Esophagus squamous epithelium (tissue), 5 donors: ENCODE measurements at regions not wholly inside any gene's neighbourhood (a gene's known extent, or its start where the extent isn't known, plus 50 kb on each side); places are given as distances from the start of the nearest gene placed in this dataset.
"Not testable (repeated sequence)": the region's sequence is repeated elsewhere in the genome, so short reads cannot be mapped to it uniquely, and the experiment has no call there.

ENCODE experiments used
- DNase-seq: peaks from one replicate; lab custom pipeline; 2025; lab: John Stamatoyannopoulos, UW
- H3K27ac ChIP-seq, 4 donors: fragments of 200-600 bp; sonication (generic); one replicate each; pipeline ENCODE4 v1.5.1; 2016 to 2019; ENCODE audit warnings: mild to moderate bottlenecking in 1 of 4
- H3K27me3 ChIP-seq, 4 donors: fragments of 200-600 bp; sonication (generic); 1 replicate in 3 of 4; 2 replicates in 1 of 4; pipeline versions ENCODE4 v1.5.1 to v1.6.0; 2017 to 2021; ENCODE audit warnings: antibody characterized with exemption in 1 of 4
- H3K36me3 ChIP-seq, 3 donors: fragments of 200-600 bp; sonication (generic); one replicate each; pipeline ENCODE4 v1.5.1; 2016 to 2019
- H3K4me1 ChIP-seq, 3 donors: fragments of 200-600 bp; sonication (generic); one replicate each; pipeline ENCODE4 v1.5.1; 2017 to 2019
- H3K4me3 ChIP-seq, 4 donors: fragments of 200-600 bp; sonication (generic); 1 replicate in 3 of 4; 2 replicates in 1 of 4; pipeline ENCODE4 v1.5.1; 2016 to 2019; ENCODE audit warnings: mild to moderate bottlenecking in 2 of 4, moderate library complexity in 1 of 4
- H3K9me3 ChIP-seq, 3 donors: fragments of 200-600 bp; sonication (generic); one replicate each; pipeline ENCODE4 v1.5.1; 2016 to 2019
- CTCF ChIP-seq, 6 experiments: fragments of 450-650 bp in 4 of 6; fragments of 200-600 bp in 2 of 6; sonication (generic) in 2 of 6; IDR thresholded peaks; one replicate each; pipeline ENCODE4 v1.5.1; 2016 to 2019; ENCODE audit warnings: antibody characterized with exemption in 6 of 6, mild to moderate bottlenecking in 4 of 6, moderate library complexity in 4 of 6
- POLR2A ChIP-seq, 4 donors: fragments of 450-650 bp; IDR thresholded peaks; one replicate each; pipeline ENCODE4 v1.6.1; 2017; ENCODE audit warnings: antibody characterized with exemption in 4 of 4, mild to moderate bottlenecking in 4 of 4, moderate library complexity in 3 of 4
- WGBS, 2 donors: methylation state at CpG; one replicate each; pipeline ENCODE4 v1.1.5; 2018; 5-methylcytosine and 5-hydroxymethylcytosine counted together
- intact Hi-C: fragments of 100-400 bp; cut with DNase I; formaldehyde crosslinking; loops from one replicate; pipeline ENCODE4 v1.15.0; 2022
- donor health status: DM: yes; HTN: yes; CAD: no.

GRCh38 chr6:137942736-137943135 lies 75.7 kb downstream of the TNFAIP3 start:
- H3K27me3 ChIP-seq, result no peaks in the 10 kb centered on the region
- no peaks in the 10 kb centered on the region for H3K36me3 ChIP-seq
- peaks cover 0 to 36% (median 3%) of the 10 kb centered on the region in 3 donors for H3K4me1 ChIP-seq
- intact Hi-C loops, result loop anchor here (10.0 kb wide), 1 partner anchor 68 kb away; no protein-coding TSS in a partner anchor
- H3K27ac ChIP-seq, result no peak overlapping the region
- no peaks in the 10 kb centered on the region for H3K9me3 ChIP-seq
- H3K4me3 ChIP-seq, result no peak overlapping the region
- no peak for TF ChIP-seq POLR2A (IDR thresholded peaks at IDR 0.05)
- TF ChIP-seq CTCF (IDR thresholded peaks at IDR 0.05), result no peak
- DNase-seq, result no peak

GRCh38 chr6:137944381-137944780 lies 77.3 kb downstream of the TNFAIP3 start:
- H3K4me3 ChIP-seq, H3K36me3 ChIP-seq, H3K27me3 ChIP-seq, DNase-seq, H3K9me3 ChIP-seq: not testable (repeated sequence)
- H3K4me1 ChIP-seq, result peaks cover 0 to 36% (median 3%) of the 10 kb centered on the region in 3 donors
- peak overlapping the region in 1 of 4 donors; percentile 33 for H3K27ac ChIP-seq
- WGBS, 2 donors, result 27 to 29% methylated on average over 3 of the region's 3 CpGs
- intact Hi-C loops, result loop anchor here (10.0 kb wide), 1 partner anchor 70 kb away; no protein-coding TSS in a partner anchor

GRCh38 chr6:137944793-137945498 lies 77.9 kb downstream of the TNFAIP3 start:
- Histone ChIP-seq H3K4me3 (peak overlapping the region in 1 of 4 donors; percentile 18), H3K4me1 (peaks cover 0 to 33% (median 3%) of the 10 kb centered on the region in 3 donors), H3K27ac (peak overlapping the region in 1 of 4 donors; percentile 33), H3K27me3 (no peaks in the 10 kb centered on the region), H3K36me3 (no peaks in the 10 kb centered on the region), H3K9me3 (no peaks in the 10 kb centered on the region)
- TF ChIP-seq CTCF (IDR thresholded peaks at IDR 0.05), result peak; percentile 49 to 88 (median 80)
- TF ChIP-seq POLR2A (IDR thresholded peaks at IDR 0.05), result no peak
- intact Hi-C loops, result loop anchor here (10.0 kb wide), 1 partner anchor 70 kb away; no protein-coding TSS in a partner anchor
- no peak for DNase-seq
- 33 to 45% methylated on average over 6 of the region's 6 CpGs for WGBS, 2 donors

- Histone ChIP-seq H3K4me1 (peaks cover 0 to 5% (median 0%) of the 10 kb centered on the region in 3 donors), H3K27me3 (no peaks in the 10 kb centered on the region), H3K9me3 (no peaks in the 10 kb centered on the region), H3K4me3 (no peak overlapping the region), H3K27ac (no peak overlapping the region), H3K36me3 (no peaks in the 10 kb centered on the region)
- WGBS, 2 donors, result 79 to 81% methylated on average over 1 of the region's 1 CpG
- no peak for TF ChIP-seq CTCF (IDR thresholded peaks at IDR 0.05)
- intact Hi-C loops, result loop anchor here (10.0 kb wide), 1 partner anchor 75 kb away; no protein-coding TSS in a partner anchor
- no peak for DNase-seq
Measured at GRCh38 chr6:137949686-137950390, 82.8 kb downstream of the TNFAIP3 start.

GRCh38 chr6:137950581-137950980 lies 83.5 kb downstream of the TNFAIP3 start:
- no peaks in the 10 kb centered on the region for H3K27me3 ChIP-seq
- no peak for TF ChIP-seq CTCF (IDR thresholded peaks at IDR 0.05)
- no peak for TF ChIP-seq POLR2A (IDR thresholded peaks at IDR 0.05)
- H3K36me3 ChIP-seq, result no peaks in the 10 kb centered on the region
- WGBS, 2 donors, result 72 to 82% methylated on average over 7 of the region's 7 CpGs
- no peak overlapping the region for H3K4me3 ChIP-seq
- no peaks in the 10 kb centered on the region for H3K9me3 ChIP-seq
- H3K4me1 ChIP-seq, result no peaks in the 10 kb centered on the region
- H3K27ac ChIP-seq, result no peak overlapping the region
- no peak for DNase-seq
- intact Hi-C loops, result no loop called here
